ENCODE measurements at regions not wholly inside any gene's neighbourhood (a gene's known extent, or its start where the extent isn't known, plus 50 kb on each side); places are given as distances from the start of the nearest gene placed in this dataset.

DNA sequence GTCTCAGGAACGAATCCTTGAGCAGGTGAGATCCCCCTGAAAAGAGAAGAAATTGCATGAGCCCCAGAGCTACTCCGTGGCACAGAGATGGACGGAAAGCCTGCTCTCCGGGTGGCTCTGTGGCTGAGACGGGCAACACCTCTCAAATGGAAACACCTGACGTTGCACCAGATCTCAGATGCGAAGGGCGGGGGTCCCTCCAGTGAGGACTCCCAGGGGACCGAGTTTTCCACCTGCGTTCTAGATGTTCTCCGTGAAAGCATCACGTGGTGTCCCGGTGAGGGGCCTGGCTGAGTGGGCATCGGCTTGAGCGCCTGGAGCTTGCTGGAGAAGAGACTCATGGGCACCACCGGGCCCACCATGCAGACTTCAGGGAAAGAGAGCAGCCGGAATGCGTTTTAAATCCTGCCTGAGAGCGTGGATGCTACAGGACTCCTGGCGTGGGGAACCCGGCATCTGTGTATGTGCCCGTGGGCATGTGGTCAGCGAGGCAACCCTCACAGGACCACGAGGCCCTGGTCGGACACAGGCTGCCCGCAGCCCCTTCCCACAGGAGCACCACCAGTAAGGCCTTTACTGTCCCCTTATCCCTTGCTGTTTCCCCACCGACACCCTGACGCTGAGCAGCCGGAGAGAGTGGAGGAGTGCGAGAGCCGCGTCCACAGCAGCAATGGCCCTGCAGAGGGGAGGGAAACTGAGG is 378.4 kb upstream of the IRX4 start:
- TF ChIP-seq, protein P1, sequence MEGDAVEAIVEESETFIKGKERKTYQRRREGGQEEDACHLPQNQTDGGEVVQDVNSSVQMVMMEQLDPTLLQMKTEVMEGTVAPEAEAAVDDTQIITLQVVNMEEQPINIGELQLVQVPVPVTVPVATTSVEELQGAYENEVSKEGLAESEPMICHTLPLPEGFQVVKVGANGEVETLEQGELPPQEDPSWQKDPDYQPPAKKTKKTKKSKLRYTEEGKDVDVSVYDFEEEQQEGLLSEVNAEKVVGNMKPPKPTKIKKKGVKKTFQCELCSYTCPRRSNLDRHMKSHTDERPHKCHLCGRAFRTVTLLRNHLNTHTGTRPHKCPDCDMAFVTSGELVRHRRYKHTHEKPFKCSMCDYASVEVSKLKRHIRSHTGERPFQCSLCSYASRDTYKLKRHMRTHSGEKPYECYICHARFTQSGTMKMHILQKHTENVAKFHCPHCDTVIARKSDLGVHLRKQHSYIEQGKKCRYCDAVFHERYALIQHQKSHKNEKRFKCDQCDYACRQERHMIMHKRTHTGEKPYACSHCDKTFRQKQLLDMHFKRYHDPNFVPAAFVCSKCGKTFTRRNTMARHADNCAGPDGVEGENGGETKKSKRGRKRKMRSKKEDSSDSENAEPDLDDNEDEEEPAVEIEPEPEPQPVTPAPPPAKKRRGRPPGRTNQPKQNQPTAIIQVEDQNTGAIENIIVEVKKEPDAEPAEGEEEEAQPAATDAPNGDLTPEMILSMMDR (IDR thresholded peaks at IDR 0.05) = no peak
- TF ChIP-seq POLR2A (IDR thresholded peaks at IDR 0.05) = no peak

Measured in body of pancreas (tissue), 4 donors.